Smooth muscle cell (in vitro differentiated cells): ENCODE measurements at regions not wholly inside any gene's neighbourhood (a gene's known extent, or its start where the extent isn't known, plus 50 kb on each side); places are given as distances from the start of the nearest gene placed in this dataset.
A peak's percentile ranks its signal among the peaks of the same experiment; 100 is the strongest.

Source experiments
- DNase-seq: peaks from one replicate; lab custom pipeline; 2025; ENCODE audit not compliant: unreplicated experiment; lab: John Stamatoyannopoulos, UW
- H2AFZ ChIP-seq: fragments of 200-600 bp; sonication (generic); 2 replicates; pipeline ENCODE4 v1.6.0; 2016; ENCODE audit warnings: antibody characterized with exemption, low read depth, mild to moderate bottlenecking
- H3F3A ChIP-seq: fragments of 200-600 bp; sonication (generic); 2 replicates; pipeline ENCODE4 v1.6.0; 2017; ENCODE audit warnings: antibody characterized with exemption, low read depth
- H3K27ac ChIP-seq: fragments of 200-600 bp; sonication (generic); 2 replicates; pipeline ENCODE4 v1.5.1; 2016; ENCODE audit warnings: low read depth, mild to moderate bottlenecking
- H3K27me3 ChIP-seq: fragments of 200-600 bp; sonication (generic); 2 replicates; pipeline ENCODE4 v1.6.1; 2016; ENCODE audit warnings: low read depth, mild to moderate bottlenecking
- H3K36me3 ChIP-seq: fragments of 200-600 bp; sonication (generic); 2 replicates; pipeline ENCODE4 v1.5.1; 2016; ENCODE audit warnings: low read depth
- H3K4me1 ChIP-seq: fragments of 200-600 bp; sonication (generic); 2 replicates; pipeline ENCODE4 v1.5.1; 2016; ENCODE audit warnings: low read depth
- H3K4me2 ChIP-seq: fragments of 200-600 bp; sonication (generic); 2 replicates; pipeline ENCODE4 v1.6.0; 2016; ENCODE audit warnings: mild to moderate bottlenecking
- H3K4me3 ChIP-seq: fragments of 200-600 bp; sonication (generic); 2 replicates; pipeline ENCODE4 v1.5.1; 2016; ENCODE audit warnings: mild to moderate bottlenecking
- H3K79me2 ChIP-seq: fragments of 200-600 bp; sonication (generic); 2 replicates; pipeline ENCODE4 v1.6.0; 2016; ENCODE audit warnings: low read depth, mild to moderate bottlenecking
- H3K9ac ChIP-seq: fragments of 200-600 bp; sonication (generic); 2 replicates; pipeline ENCODE4 v1.6.0; 2016; ENCODE audit warnings: low read depth
- H3K9me3 ChIP-seq: fragments of 200-600 bp; sonication (generic); replicated peaks from 2 replicates; pipeline ENCODE4 v1.5.1; 2016; ENCODE audit warnings: low read depth
- H4K20me1 ChIP-seq: fragments of 200-600 bp; sonication (generic); 2 replicates; pipeline ENCODE4 v1.6.0; 2016; ENCODE audit warnings: low read depth
- WGBS: methylation state at CpG from one replicate; pipeline ENCODE4 v1.1.7; 2016; ENCODE audit warnings: low lambda C conversion rate; 5-methylcytosine and 5-hydroxymethylcytosine counted together
- TF ChIP-seq, protein P1 (sequence below): fragments of 200-600 bp; sonication (generic); IDR thresholded peaks from 2 replicates; pipeline ENCODE4 v1.5.1; 2017; ENCODE audit warnings: borderline replicate concordance, mild to moderate bottlenecking, antibody characterized with exemption; ENCODE audit not compliant: insufficient read depth, poor library complexity, severe bottlenecking

DNA sequence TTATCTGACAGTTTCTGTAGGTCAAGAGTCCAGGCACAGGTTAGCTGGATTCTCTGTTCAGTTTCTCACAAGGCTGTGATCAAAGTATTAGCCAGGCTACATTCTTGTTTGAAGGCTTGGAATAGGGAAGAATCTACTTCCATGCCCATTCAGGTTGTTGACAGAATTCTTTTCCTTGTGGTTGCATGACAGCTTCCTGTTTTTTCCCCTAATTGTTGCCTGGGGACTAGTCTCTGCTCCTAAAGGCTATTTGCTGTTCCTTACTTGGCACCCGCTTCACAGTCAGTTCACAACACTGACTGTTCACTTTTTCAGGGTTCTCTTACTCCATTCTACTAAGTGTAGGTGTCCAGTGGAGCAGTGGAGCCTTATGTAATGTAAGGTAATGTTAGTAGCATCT is 115.4 kb upstream of the GBE1 start:
- Histone ChIP-seq H3F3A (no peaks in the 10 kb centered on the region), H3K9me3 (no peaks in the 10 kb centered on the region), H2AFZ (no peak overlapping the region), H3K9ac (no peak overlapping the region), H4K20me1 (no peaks in the 10 kb centered on the region), H3K4me1 (no peaks in the 10 kb centered on the region), H3K4me3 (no peak overlapping the region), H3K4me2 (no peak overlapping the region), H3K27me3 (no peaks in the 10 kb centered on the region), H3K36me3 (no peaks in the 10 kb centered on the region), H3K79me2 (no peaks in the 10 kb centered on the region), H3K27ac (no peak overlapping the region)
- DNase-seq, result no peak
- TF ChIP-seq, protein P1, sequence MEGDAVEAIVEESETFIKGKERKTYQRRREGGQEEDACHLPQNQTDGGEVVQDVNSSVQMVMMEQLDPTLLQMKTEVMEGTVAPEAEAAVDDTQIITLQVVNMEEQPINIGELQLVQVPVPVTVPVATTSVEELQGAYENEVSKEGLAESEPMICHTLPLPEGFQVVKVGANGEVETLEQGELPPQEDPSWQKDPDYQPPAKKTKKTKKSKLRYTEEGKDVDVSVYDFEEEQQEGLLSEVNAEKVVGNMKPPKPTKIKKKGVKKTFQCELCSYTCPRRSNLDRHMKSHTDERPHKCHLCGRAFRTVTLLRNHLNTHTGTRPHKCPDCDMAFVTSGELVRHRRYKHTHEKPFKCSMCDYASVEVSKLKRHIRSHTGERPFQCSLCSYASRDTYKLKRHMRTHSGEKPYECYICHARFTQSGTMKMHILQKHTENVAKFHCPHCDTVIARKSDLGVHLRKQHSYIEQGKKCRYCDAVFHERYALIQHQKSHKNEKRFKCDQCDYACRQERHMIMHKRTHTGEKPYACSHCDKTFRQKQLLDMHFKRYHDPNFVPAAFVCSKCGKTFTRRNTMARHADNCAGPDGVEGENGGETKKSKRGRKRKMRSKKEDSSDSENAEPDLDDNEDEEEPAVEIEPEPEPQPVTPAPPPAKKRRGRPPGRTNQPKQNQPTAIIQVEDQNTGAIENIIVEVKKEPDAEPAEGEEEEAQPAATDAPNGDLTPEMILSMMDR, result no peak
- WGBS, result 90% methylated on average over 1 of the region's 1 CpG

DNA sequence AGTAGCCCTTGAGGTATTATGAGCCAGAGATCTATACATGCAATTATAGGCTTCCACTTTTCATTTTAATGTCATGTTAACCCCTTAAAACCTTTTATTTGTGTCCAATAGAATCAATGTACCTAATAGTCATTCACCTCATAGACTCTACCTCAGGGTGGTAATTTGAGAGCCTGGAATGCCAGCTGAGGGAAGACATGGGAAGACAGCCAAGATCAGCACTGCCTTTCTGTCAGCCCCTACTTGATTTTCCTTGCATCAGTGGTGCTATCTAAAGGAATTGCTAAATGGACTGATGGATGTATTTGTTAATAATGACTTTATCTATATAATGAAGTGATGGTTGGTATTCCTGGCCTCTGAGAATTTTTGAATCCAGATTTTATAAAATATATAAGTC is 113.3 kb upstream of the GBE1 start:
- Histone ChIP-seq H4K20me1 (no peaks in the 10 kb centered on the region), H3K36me3 (no peaks in the 10 kb centered on the region), H3K4me2 (no peak overlapping the region), H3K27ac (no peak overlapping the region), H3K27me3 (no peaks in the 10 kb centered on the region), H3K4me1 (no peaks in the 10 kb centered on the region), H3K9ac (no peak overlapping the region), H2AFZ (no peak overlapping the region), H3K9me3 (no peaks in the 10 kb centered on the region), H3K4me3 (no peak overlapping the region), H3F3A (no peaks in the 10 kb centered on the region), H3K79me2 (no peaks in the 10 kb centered on the region)
- TF ChIP-seq, protein P1, result no peak
- DNase-seq, result no peak

DNA sequence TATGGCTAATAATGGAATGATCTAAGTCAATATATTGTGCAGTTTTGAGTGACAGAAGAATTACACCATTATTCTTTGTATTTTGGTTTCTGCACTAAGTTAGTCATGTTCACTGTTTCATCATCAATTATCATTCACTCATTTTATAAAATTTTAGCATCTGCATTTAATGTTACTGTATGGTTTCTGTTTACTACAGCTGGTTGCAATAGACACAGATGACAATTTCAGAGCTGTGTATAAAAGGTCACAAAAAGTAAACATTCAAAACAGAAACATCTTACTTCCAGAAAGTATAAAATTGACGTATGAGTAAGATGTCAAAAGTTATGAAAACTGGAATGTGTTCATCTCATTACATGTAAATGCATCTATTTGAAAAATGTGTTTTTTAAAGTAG is 111.1 kb upstream of the GBE1 start:
- H4K20me1 ChIP-seq, result no peaks in the 10 kb centered on the region
- DNase-seq, result no peak
- no peaks in the 10 kb centered on the region for H3K9me3 ChIP-seq
- no peak overlapping the region for H3K9ac ChIP-seq
- H3K79me2 ChIP-seq, result no peaks in the 10 kb centered on the region
- no peak overlapping the region for H3K4me3 ChIP-seq
- TF ChIP-seq, protein P1, result no peak
- WGBS, result 88% methylated on average over 1 of the region's 1 CpG
- no peaks in the 10 kb centered on the region for H3K36me3 ChIP-seq
- H3F3A ChIP-seq, result no peaks in the 10 kb centered on the region
- H3K27ac ChIP-seq, result no peak overlapping the region
- H3K4me2 ChIP-seq, result no peak overlapping the region
- no peaks in the 10 kb centered on the region for H3K4me1 ChIP-seq
- no peaks in the 10 kb centered on the region for H3K27me3 ChIP-seq
- no peak overlapping the region for H2AFZ ChIP-seq

DNA sequence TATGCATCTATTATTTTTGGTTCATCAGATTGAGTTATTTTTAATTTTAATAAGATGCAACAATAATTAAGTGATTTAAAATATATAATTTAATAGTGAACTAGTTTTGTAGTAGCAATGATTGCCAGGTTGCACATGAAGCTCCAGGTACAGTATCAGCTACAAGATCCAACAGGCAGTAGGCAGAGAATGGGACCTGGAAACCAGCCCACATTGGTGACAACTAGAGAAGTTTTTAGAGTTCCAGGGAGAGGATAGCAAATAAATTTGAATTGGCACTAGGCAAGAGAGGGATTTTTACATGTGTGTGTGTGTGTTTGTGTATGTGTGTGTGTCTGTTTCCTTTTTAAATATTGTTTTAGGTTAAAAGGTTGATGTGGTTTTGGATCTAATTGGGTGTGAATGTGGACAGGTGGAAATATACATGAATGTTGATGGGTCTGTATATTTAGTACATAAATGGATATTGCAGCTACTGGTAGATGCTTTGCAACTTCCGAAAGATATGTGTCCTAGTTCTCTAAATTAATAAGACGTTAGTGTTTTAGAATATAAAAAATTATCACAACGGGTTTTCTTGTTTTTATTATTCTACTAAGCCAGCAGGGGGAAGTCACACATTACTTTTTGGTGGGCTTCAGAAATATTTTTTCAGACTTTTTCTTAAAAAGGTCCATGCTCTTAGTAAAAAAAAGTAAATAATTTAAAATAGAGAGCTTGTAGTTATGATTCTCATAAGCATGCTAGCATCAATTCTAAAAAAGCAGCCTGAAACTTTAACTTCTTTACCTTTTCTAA is 110.1 kb upstream of the GBE1 start:
- Histone ChIP-seq H3K79me2 (no peaks in the 10 kb centered on the region), H4K20me1 (no peaks in the 10 kb centered on the region), H3K4me3 (no peak overlapping the region), H3K27ac (no peak overlapping the region), H3K4me2 (no peak overlapping the region), H3F3A (no peaks in the 10 kb centered on the region), H3K4me1 (no peaks in the 10 kb centered on the region), H3K27me3 (no peaks in the 10 kb centered on the region), H3K9me3 (no peaks in the 10 kb centered on the region), H3K9ac (no peak overlapping the region), H2AFZ (no peak overlapping the region), H3K36me3 (no peaks in the 10 kb centered on the region)
- TF ChIP-seq, protein P1, result peak; percentile 38
- 77% methylated on average over 3 of the region's 3 CpGs for WGBS
- no peak for DNase-seq
